RKO (cell line): ENCODE measurements at regions not wholly inside any gene's neighbourhood (a gene's known extent, or its start where the extent isn't known, plus 50 kb on each side); places are given as distances from the start of the nearest gene placed in this dataset.
"Not testable (repeated sequence)": the region's sequence is repeated elsewhere in the genome, so short reads cannot be mapped to it uniquely, and the experiment has no call there.

Experiments
- DNase-seq: peaks from one replicate; pipeline ENCODE4 v3.0.0-alpha.2; 2016; ENCODE audit warnings: low spot score

DNA sequence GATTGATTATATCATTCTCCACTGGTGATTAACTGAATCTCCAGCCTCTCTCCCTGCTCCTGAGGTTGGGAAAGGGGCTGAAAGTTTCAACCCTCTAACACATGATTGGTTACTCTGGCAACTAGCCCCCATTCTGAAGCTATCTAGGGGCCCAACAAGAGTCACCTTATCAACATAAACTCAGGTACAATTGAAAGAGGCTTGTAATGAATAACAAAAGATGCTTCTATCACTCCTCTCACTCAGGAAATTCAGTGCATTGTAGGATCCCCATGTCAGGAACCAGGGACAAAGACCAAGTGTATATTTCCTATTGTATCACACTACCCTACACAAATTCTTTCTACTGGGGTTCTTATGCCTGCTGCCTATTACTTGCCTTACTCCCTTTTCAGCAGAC lies 123.9 kb upstream of the SLC13A1 start:
- DNase-seq: no peak

DNA sequence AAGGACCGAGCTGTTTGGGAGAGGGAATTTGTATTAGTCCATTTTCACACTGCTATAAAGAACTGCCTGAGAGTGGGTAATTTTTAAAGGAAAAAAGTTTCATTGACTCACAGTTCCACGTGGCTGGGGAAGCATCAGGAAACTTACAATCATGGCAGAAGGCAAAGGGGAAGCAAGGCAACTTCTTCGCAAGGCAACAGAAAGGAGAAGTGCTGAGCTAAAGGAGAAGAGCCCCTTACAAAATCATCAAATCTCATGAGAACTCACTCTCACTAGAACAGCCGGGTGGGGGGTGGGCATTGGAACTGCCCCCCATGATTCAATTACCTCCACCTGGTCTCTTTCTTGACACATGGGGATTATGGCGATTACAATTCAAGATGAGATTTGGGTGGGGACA lies 121.8 kb upstream of the SLC13A1 start:
- not testable (repeated sequence) for DNase-seq

DNA sequence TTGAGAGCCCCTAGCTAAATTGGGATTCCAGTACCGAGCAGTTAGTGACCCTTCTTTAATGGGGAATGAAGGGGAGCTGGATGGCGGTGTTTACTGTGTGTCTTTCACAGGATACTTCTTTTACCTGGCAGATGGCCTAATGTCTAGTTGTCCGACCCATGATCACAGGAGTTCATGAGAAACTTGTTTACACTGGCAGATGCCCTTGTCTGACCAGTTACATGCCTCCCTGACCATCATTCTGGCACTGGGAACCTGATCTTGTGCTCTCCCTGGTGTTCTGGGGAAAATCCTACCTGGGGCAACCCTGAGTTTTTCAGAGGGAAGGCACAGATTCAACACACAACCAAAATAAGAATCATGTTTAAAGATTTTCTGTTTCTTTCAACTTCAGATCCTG lies 120.1 kb upstream of the SLC13A1 start:
- DNase-seq: no peak

DNA sequence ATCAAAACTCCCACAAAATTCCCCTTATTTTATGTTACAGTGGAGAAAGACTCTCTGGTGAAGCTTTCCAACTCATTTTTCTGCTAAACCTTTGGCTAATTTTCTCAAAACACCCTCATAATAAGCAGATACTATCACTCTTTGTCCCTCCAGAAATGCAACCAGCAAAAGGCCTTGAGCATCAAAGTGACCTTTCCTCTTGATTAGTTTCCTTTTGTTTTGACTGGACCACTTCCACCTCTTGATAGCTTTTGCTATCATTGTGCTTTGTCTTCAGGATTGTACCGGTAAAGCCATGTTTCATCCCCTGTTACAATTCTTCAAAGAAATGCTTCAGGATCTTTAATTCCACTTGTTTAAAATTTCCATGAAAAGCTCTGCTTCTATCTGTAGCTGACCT lies 115.1 kb upstream of the SLC13A1 start:
- no peak for DNase-seq

DNA sequence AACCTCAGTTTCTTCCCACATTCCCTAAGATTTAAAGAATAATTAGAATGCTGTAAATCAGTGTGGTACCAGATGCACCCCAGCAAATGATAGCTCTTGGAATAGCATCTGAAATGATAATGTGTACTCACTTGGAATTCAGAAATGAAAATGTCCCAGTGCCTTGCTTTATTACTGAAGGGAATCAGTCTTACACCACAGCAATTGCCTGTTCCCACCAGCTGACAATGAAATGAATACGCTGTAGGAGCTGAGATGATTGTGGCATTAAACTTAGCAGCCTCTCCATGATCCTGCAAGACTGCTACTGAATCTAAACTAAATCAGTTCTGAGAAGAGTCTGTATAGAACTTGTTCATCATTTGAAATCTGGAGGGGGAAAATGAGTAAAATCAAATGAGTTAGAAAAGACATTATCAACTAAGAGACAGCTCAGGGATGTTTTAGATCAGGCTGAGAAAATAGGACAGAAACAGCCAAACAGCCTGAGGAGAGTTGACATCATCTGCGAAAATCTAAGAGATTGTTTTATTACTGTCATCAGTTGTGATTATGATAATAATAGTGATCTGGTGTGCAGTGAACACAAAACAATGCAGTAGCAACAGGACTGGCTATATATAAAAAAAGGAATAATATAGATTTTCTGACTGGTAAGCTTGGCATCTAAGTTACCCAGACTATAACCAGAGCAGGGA lies 108.6 kb upstream of the SLC13A1 start:
- DNase-seq: no peak

DNA sequence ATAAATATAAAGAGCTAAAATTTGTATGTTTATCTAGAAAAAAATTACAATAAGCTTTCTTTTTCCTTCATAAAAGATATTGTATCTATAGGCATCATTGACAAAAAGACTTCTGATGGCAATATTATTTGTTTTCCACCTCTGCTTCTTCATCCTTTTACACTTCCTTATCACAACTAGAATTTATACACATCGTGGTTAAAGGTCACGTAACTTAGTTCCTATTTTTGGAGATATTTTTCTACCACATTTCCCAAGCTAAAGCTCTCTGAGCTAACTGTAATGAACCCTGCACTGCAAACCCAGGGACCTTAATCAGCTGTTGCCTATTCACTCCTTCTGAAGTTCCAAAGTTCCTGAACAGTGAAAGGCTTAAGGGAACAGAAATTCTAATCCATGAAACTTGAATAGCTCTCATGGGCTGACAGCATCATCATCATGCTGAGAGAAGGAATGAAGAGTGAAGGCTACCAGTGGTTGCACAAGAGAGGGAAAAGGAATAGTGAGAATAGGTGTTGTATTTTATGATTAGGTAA lies 106.1 kb upstream of the SLC13A1 start:
- DNase-seq: no peak

DNA sequence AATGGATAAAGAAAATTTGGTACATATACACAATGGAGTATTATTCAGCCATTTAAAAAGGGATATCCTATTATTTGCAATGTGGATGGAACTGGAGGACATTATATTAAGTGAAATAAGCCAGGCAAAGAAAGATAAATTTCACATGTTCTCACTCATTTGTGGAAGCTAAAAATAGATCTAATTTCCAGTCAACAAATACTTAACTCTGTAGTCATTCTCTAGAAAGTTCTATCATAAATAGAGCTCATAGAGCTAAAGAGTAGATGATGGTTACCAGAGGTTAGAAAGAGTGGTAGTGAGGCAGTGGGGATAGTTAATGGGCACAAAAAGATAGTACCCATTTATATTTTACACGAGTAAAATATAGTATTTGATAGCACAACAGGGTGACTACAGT lies 104.2 kb upstream of the SLC13A1 start:
- DNase-seq: no peak

DNA sequence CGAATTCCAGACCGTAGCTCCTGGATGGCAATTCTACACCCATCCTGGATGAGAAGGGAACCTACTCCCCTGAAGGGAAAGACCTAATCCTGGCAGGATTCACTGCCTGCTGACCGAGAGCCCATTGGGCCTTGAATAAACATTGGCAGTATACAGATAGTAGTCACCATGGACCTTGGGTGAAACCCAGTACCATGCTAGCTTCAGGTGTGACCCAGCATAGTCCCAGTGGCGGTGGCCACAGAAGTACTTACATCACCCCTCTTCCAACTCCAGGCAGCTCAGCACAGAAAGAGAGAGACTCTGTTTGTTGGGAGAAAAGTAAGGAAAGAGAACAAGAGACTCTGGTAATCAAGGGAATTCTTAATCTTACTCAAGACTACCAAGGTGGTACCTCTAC lies 97.2 kb upstream of the SLC13A1 start:
- DNase-seq: no peak

DNA sequence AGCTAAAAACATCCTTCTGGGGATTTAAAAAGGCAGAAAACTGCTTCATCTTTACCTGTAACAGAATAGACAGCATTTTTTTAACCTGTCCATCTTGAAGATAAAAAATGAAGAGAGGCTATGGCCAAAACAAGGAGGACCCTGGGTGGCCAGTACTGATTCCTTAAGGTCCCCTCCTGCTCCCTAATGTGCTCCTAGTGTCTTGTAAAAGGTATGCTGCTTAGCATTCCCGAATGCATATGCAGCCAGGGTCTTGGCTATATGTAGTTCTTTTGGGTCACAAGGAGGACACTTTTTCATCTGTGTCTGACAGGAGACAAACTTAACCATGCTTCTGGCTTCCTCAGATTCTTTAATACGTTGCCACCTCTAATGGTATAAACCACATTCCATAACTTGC lies 93.9 kb upstream of the SLC13A1 start:
- no peak for DNase-seq

DNA sequence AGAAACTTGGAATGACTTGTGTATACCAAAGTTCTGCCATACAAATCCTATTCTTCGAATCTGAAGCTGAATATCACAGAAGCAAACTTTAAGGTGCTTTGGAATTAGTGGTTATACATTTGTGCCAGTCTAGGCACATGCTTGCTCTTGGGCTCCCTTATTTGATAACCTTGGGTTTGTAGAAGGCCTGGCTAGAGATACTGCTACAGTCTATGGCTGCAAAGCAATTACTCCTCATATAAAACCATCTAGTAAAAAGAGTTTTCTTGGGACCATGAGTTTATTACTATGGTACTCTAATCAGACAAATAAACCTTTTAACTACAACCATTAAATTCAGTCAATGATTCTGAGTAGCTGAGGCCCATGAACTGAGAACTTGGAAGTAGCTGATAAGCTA lies 92.5 kb upstream of the SLC13A1 start:
- DNase-seq: no peak

DNA sequence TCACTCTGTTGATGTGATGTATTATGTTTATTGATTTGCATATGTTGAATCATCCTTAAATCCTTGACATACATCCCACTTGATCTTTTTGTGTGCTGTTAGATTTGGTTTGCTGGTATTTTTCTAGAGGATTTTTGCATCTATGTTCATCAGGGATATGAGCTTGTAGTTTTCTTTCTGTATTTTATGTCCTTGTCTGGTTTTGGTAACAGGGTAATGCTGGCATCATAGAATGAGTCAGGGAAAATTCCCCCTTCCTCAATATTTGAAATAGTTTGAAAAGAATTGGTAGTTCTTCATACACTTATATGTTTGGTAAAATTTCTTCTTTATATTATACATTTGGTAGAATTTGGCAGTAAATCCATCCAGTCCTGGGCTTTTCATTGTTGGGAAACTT lies 89.4 kb upstream of the SLC13A1 start:
- no peak for DNase-seq

DNA sequence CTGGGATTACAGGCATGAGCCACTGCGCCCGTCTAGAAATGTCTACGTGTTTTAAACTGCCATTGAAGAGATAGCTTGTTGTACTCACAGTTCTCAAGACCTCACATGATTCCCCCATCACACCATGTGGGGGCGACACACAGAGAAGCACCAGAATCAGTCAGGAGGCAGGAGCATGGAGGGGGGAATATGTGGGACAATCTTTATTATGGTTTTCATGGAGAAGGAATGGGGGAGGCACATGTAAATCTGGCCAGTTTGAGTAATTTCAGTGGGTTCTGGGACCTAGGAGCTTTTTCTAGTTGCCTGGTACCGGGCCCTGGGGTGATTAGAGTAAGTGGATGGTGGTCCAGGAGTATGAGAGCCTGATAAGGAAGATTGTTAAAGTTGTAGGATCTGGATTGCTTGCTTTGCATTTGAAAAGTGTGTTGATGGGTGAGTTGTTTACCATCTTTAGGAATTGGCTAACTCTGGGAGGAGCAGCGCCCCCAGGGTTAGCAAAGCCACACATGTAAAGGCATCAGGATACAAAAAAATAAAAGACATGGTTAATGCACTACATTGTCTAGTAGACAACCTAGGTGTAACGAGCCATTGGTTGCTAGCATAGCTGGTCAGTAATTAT lies 85.4 kb upstream of the SLC13A1 start:
- no peak for DNase-seq

DNA sequence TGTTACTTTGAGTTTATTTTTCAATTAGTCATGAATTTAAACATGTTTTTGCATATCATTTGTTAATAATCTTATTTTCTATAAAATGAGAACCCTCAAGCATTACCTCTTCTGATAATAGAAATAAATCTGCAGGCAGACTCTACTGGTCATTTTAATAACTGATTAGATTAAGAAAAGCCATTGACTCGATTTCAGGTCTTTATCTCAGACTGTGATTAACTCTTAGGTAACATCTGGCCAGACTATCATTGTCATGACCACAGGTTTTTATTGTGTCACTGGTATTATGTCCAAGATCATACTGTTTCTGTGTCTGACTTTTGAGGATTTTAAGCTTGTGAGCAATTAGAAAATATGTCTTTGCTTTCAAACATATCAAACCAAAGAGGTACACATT lies 83.6 kb upstream of the SLC13A1 start:
- DNase-seq: no peak

DNA sequence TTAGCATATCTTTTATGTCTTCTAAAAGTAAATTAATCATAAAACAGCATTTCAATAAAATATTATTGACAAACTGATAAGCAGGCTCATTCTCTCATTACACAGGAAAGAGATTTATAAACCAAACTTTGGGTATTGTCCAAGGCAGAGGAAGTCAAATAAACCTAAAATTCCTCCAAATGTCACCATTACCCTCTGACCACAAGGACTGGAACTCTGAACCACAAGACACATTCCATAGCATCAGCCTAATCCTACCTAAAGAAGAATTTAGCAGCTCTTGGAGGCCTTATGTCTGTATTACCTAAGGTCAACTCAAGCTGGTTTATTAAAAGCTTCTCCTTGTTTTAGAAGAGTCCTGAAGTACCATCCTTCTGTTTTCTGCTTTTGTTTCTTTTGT lies 82.4 kb upstream of the SLC13A1 start:
- no peak for DNase-seq

DNA sequence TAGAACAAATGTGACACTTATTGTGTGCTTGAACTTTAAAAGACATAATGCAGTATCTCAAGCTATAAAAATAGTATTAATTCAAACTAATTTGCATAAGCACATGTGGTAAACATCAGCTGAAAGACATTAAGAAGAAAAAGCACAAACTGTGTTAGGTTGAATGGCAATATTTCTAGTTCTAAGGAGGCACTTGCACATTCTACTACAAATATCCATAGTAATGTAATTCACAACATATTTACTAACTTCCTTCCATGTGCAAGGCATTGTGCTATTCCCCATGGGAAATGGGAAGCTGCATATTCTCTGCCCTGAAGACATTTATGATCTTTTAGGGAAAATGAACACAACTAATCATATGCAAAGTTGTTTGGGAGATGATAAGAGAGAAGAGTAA lies 80.2 kb upstream of the SLC13A1 start:
- DNase-seq: no peak

DNA sequence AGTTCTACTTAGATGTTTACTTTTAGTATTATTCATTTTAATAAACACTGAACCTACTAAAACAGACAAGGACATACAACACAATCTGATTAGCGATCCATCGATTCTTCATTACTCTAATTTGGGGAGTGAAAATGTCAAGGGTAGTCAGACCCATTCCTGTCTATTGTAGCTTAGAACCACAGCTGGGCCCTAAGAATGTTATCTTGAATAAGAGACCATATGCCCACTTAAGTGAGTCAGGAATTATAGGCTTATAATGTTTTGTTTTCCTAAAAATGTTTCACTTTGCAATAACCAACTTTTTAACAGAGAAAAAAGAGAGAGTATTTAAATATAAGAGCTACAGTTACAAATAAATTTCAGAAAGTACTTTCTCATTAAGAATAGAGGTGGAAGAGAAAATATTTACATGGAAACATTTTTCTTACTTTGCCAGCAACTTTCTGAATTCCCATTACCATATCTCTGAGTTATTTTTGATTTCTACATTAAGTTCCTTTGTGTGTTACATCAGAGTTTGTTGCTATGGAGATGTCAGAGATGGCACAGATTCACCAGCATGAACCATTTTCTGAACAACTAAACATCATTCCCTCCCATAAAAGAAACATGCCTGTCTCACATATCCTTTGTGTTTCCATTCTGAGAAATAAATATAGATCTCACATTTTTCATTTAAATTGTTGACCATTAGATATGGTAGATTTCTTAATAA lies 75.4 kb upstream of the SLC13A1 start:
- no peak for DNase-seq

DNA sequence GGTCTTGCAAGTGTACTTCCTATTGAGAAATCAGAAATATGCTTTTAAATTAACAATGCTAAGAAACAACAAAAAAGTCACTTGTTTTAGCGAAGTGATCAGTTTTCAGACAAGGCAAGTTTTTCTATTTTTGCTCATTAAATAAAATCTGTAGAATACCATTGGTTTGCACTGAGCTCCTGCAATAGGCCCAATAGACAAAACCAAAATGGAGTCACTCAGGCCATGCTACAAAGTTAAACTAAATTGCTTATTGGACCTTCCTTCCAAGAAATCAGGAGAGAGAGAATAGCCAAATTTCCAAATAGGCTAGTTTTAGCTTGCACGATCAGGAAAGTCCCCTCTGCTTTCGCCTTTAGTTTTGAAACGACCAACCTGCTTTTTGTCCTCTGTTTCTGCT lies 73.4 kb upstream of the SLC13A1 start:
- DNase-seq: no peak

DNA sequence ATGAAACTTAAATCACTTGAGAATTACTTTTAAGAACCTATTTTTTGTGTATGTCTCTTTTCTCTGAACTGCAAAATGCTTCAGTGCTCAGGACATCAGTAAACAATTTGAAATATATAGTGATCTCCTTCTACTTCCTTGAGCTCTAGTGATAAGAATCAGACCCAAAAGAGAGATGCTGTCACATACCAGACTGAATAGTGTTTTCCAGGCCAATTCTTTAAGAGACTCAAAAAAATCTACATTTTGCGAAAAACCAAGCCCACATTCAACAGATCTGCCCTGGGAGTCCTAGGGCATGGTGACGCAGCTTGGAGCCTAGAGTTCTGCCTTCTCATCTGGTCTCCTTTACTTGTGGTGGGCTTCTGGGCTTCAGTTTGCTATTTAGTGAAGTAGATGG lies 72.1 kb upstream of the SLC13A1 start:
- DNase-seq: no peak

DNA sequence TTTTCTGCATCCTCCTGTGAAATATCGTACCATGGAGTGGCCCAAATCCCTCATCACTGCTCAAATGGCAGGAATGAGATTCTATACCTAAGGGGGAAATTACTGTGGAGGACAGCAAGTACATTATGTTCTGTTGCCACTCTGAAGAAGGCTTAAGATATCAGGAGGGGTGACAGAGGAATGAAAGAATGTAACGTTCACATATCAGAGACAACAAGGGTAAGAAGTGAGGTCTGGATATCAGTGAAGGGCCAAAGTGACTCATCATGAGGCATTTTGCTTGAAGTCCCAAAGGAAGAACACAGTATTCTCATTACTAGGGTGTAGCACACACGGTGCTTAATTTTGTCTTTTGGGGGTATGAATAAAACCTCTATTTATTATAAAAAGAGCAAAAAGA lies 71.5 kb upstream of the SLC13A1 start:
- DNase-seq: peak; percentile 9

DNA sequence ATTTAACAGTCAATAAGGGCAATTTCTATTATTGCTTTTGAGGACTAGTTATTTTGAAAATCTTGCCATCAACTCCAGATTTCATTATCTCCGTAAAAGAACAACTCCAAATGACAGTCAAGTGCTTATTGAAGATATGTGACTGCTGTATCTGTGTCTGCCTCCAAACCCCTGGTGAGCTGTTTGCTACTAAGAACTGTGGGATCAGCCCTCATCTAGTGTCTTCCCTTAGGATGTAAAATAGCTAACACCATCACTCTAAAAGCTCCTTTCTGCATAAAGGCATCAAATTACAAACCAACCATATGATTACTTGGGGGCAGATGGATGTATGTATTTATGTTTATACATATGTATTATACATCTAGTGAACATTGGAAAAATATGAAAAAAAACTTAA lies 70.8 kb upstream of the SLC13A1 start:
- DNase-seq: no peak

DNA sequence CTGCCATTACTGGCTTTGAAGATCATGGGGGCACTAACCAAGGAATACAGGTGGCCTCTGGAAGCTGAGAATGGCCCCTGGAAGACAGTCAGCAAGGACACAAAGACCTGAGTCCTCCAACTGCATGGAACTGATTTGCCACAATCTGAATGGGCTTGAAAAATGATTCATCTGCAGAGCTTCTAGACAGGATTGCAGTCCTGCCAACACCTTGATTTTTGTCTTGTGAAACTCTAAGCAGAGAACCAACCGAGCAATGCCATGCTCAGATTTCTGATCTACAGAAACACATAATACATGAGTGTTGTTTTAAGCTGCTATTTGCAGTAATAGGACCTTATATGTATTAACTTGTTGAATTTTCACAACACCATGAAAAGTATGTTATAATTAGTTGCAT lies 66.1 kb upstream of the SLC13A1 start:
- no peak for DNase-seq

DNA sequence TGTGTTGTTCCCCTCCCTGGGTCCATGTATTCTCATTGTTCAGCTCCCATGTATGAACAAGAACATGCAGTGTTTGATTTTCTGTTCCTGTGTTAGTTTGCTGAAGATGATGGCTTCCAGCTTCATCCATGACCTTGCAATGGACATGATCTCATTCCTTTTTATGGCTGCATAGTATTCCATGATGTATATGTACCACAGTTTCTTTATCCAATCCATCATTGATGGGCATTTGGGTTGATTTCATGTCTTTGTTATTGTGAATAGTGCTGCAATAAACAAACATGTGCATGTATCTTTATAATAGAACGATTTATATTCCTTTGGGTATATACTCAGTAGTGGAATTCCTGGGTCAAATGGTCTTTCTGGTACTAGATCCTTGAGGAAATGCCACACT lies 65.1 kb upstream of the SLC13A1 start:
- not testable (repeated sequence) for DNase-seq

DNA sequence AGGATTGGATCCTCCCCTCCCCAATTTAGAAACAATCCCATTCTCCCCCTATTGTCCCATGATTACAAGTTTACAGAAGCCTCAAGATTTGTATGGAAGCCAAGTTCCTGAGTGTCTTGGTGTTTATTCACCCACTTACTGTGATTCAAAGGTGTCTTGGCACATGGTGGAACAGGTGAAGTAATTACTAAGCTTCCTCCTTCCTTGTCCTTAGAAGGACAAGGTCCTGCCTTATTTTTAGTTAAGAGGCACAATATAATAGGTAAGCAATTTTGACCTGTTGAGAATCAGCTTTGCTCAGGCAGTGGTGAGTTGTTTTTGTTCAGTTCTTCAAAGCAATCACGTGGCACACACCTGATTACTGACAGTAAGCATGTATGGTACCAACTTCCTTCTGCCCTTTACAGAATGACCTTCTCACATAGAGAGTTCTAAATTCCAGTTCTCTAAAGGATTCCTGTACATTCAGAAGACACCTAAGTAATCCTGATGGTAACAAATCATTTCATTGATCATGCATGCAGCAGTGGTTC lies 60.7 kb upstream of the SLC13A1 start:
- DNase-seq: no peak
